Transverse colon (tissue), 3 donors: ENCODE measurements at regions not wholly inside any gene's neighbourhood (a gene's known extent, or its start where the extent isn't known, plus 50 kb on each side); places are given as distances from the start of the nearest gene placed in this dataset.

ENCODE experiments used
- EP300 ChIP-seq: sonication (generic); formaldehyde crosslinking; IDR thresholded peaks from one replicate; pipeline ENCODE4 v1.6.1; 2017; ENCODE audit warnings: antibody characterized with exemption, low read depth
- TF ChIP-seq, protein P1 (sequence below), 5 experiments: fragments of 200-600 bp in 3 of 5; fragments of 450-650 bp in 2 of 5; sonication (generic) in 3 of 5; IDR thresholded peaks; 1 replicate in 2 of 5; 2 replicates in 3 of 5; pipeline ENCODE4 v1.5.1; 2016 to 2017; ENCODE audit warnings: antibody characterized with exemption in 5 of 5, inconsistent platforms in 3 of 5, mild to moderate bottlenecking in 2 of 5, moderate library complexity in 1 of 5

DNA sequence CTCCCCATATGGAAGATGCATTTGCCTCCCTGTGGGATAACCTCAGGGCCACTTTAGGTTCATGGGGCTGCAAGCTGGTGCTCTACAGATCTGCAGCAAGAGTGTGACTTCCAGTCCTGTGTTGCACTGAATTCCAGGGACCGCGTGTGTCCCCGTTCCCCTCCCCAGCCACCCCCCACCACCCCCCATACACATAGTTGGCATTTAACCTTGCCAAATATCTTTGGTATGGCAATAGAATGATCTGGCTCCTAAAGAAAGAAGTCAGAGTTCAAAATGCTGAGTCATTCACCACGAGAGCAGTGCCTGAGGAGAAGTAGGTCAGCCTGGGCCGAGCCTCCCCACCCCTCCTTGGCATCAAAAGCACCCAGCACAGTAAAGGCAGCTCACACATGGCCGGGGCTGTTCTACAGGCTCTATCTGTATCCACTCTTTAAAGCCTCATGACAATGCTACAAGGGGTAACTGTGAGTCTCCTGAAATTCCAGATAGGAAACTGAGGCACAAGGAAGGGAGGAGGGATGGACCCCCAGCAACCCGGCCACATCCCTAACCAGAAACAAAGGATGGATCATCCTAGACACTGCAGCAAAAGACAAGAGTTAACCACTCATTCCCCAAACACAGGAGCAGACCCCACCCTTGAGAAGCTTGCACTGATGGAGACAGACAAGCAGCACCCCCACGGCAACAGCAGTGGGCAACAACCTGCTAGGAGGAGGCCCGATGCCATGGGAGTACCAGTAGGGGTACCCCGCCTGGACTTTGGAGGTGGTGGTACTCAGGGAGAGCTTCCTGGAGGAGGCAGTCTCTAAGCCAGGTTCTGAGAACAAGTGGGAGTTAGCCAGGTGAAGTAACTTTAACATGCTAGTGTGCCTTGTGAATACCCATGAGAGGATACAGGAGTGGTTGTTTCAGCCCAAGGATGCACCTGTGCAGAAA is 70.3 kb upstream of the NANOS1 start:
- TF ChIP-seq, protein P1, sequence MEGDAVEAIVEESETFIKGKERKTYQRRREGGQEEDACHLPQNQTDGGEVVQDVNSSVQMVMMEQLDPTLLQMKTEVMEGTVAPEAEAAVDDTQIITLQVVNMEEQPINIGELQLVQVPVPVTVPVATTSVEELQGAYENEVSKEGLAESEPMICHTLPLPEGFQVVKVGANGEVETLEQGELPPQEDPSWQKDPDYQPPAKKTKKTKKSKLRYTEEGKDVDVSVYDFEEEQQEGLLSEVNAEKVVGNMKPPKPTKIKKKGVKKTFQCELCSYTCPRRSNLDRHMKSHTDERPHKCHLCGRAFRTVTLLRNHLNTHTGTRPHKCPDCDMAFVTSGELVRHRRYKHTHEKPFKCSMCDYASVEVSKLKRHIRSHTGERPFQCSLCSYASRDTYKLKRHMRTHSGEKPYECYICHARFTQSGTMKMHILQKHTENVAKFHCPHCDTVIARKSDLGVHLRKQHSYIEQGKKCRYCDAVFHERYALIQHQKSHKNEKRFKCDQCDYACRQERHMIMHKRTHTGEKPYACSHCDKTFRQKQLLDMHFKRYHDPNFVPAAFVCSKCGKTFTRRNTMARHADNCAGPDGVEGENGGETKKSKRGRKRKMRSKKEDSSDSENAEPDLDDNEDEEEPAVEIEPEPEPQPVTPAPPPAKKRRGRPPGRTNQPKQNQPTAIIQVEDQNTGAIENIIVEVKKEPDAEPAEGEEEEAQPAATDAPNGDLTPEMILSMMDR (IDR thresholded peaks at IDR 0.05) = no peak
- TF ChIP-seq EP300 = no peak
